ENCODE measurements at regions not wholly inside any gene's neighbourhood (a gene's known extent, or its start where the extent isn't known, plus 50 kb on each side); places are given as distances from the start of the nearest gene placed in this dataset.
"Not testable (repeated sequence)": the region's sequence is repeated elsewhere in the genome, so short reads cannot be mapped to it uniquely, and the experiment has no call there.

GRCh38 chr13:42373048-42373812, 101.3 kb downstream of the AKAP11 start:
- no peaks in the 10 kb centered on the region for H3K36me3 ChIP-seq (ENCODE audit: control insufficient read depth in 1 of 2, insufficient read depth in 2 of 2, low read length in 2 of 2)
- H3K9me3 ChIP-seq (ENCODE audit: control insufficient read depth in 1 of 2, low read length in 2 of 2) = no peaks in the 10 kb centered on the region
- H3K9ac ChIP-seq (ENCODE audit: low read depth in 1 of 2, low read length in 2 of 2) = no peak overlapping the region
- H3K4me3 ChIP-seq (ENCODE audit: low read depth in 1 of 2, low read length in 2 of 2) = no peak overlapping the region
- H3K27ac ChIP-seq (ENCODE audit: low read depth, low read length) = no peak overlapping the region
- no peaks in the 10 kb centered on the region for H3K27me3 ChIP-seq (ENCODE audit: control insufficient read depth in 1 of 2, insufficient read depth in 2 of 2, low read length in 2 of 2)
- peaks cover 0 to 5% of the 10 kb centered on the region in 2 donors for H3K4me1 ChIP-seq (ENCODE audit: control insufficient read depth in 1 of 2, insufficient read depth in 2 of 2, low read length in 2 of 2)

GRCh38 chr13:42375663-42376062, 103.7 kb downstream of the AKAP11 start:
- peaks cover 0 to 11% of the 10 kb centered on the region in 2 donors for H3K4me1 ChIP-seq (ENCODE audit: control insufficient read depth in 1 of 2, insufficient read depth in 2 of 2, low read length in 2 of 2)
- no peaks in the 10 kb centered on the region for H3K27me3 ChIP-seq (ENCODE audit: control insufficient read depth in 1 of 2, insufficient read depth in 2 of 2, low read length in 2 of 2)
- no peak overlapping the region for H3K27ac ChIP-seq (ENCODE audit: low read depth, low read length)
- no peak overlapping the region for H3K4me3 ChIP-seq (ENCODE audit: low read depth in 1 of 2, low read length in 2 of 2)
- H3K9ac ChIP-seq (ENCODE audit: low read depth in 1 of 2, low read length in 2 of 2) = no peak overlapping the region
- no peaks in the 10 kb centered on the region for H3K36me3 ChIP-seq (ENCODE audit: control insufficient read depth in 1 of 2, insufficient read depth in 2 of 2, low read length in 2 of 2)
- no peaks in the 10 kb centered on the region for H3K9me3 ChIP-seq (ENCODE audit: control insufficient read depth in 1 of 2, low read length in 2 of 2)

GRCh38 chr13:42377640-42378382, 105.9 kb downstream of the AKAP11 start:
- no peaks in the 10 kb centered on the region for H3K27me3 ChIP-seq (ENCODE audit: control insufficient read depth in 1 of 2, insufficient read depth in 2 of 2, low read length in 2 of 2)
- H3K9me3 ChIP-seq (ENCODE audit: control insufficient read depth in 1 of 2, low read length in 2 of 2) = no peaks in the 10 kb centered on the region
- H3K4me3 ChIP-seq (ENCODE audit: low read depth in 1 of 2, low read length in 2 of 2) = no peak overlapping the region
- H3K36me3 ChIP-seq (ENCODE audit: control insufficient read depth in 1 of 2, insufficient read depth in 2 of 2, low read length in 2 of 2) = no peaks in the 10 kb centered on the region
- no peak overlapping the region for H3K27ac ChIP-seq (ENCODE audit: low read depth, low read length)
- H3K4me1 ChIP-seq (ENCODE audit: control insufficient read depth in 1 of 2, insufficient read depth in 2 of 2, low read length in 2 of 2) = peaks cover 0 to 11% of the 10 kb centered on the region in 2 donors
- no peak overlapping the region for H3K9ac ChIP-seq (ENCODE audit: low read depth in 1 of 2, low read length in 2 of 2)

GRCh38 chr13:42378383-42378780, 106.4 kb downstream of the AKAP11 start:
- H3K9me3 ChIP-seq (ENCODE audit: control insufficient read depth in 1 of 2, low read length in 2 of 2) = no peaks in the 10 kb centered on the region
- no peak overlapping the region for H3K27ac ChIP-seq (ENCODE audit: low read depth, low read length)

GRCh38 chr13:42379241-42379640, 107.3 kb downstream of the AKAP11 start:
- Histone ChIP-seq H3K27me3 (ENCODE audit: control insufficient read depth in 1 of 2, insufficient read depth in 2 of 2, low read length in 2 of 2) (no peaks in the 10 kb centered on the region), H3K9me3 (ENCODE audit: control insufficient read depth in 1 of 2, low read length in 2 of 2) (no peaks in the 10 kb centered on the region), H3K4me1 (ENCODE audit: control insufficient read depth in 1 of 2, insufficient read depth in 2 of 2, low read length in 2 of 2) (peaks cover 0 to 11% of the 10 kb centered on the region in 2 donors), H3K36me3 (ENCODE audit: control insufficient read depth in 1 of 2, insufficient read depth in 2 of 2, low read length in 2 of 2) (no peaks in the 10 kb centered on the region), H3K27ac (ENCODE audit: low read depth, low read length) (no peak overlapping the region), H3K9ac (ENCODE audit: low read depth in 1 of 2, low read length in 2 of 2) (no peak overlapping the region), H3K4me3 (ENCODE audit: low read depth in 1 of 2, low read length in 2 of 2) (no peak overlapping the region)

More at GRCh38 chr13:42378383-42378780, 106.4 kb downstream of the AKAP11 start:
- H3K4me3 ChIP-seq (ENCODE audit: low read depth in 1 of 2, low read length in 2 of 2) = no peak overlapping the region
- H3K27me3 ChIP-seq (ENCODE audit: control insufficient read depth in 1 of 2, insufficient read depth in 2 of 2, low read length in 2 of 2) = no peaks in the 10 kb centered on the region
- H3K9ac ChIP-seq (ENCODE audit: low read depth in 1 of 2, low read length in 2 of 2) = no peak overlapping the region
- peaks cover 0 to 11% of the 10 kb centered on the region in 2 donors for H3K4me1 ChIP-seq (ENCODE audit: control insufficient read depth in 1 of 2, insufficient read depth in 2 of 2, low read length in 2 of 2)
- no peaks in the 10 kb centered on the region for H3K36me3 ChIP-seq (ENCODE audit: control insufficient read depth in 1 of 2, insufficient read depth in 2 of 2, low read length in 2 of 2)

GRCh38 chr13:42380420-42381164, 108.6 kb downstream of the AKAP11 start:
- H3K9ac ChIP-seq (ENCODE audit: low read depth in 1 of 2, low read length in 2 of 2) = no peak overlapping the region
- H3K4me1 ChIP-seq (ENCODE audit: control insufficient read depth in 1 of 2, insufficient read depth in 2 of 2, low read length in 2 of 2) = peaks cover 0 to 11% of the 10 kb centered on the region in 2 donors
- H3K4me3 ChIP-seq (ENCODE audit: low read depth in 1 of 2, low read length in 2 of 2) = no peak overlapping the region
- no peaks in the 10 kb centered on the region for H3K9me3 ChIP-seq (ENCODE audit: control insufficient read depth in 1 of 2, low read length in 2 of 2)
- H3K36me3 ChIP-seq (ENCODE audit: control insufficient read depth in 1 of 2, insufficient read depth in 2 of 2, low read length in 2 of 2) = no peaks in the 10 kb centered on the region
- no peaks in the 10 kb centered on the region for H3K27me3 ChIP-seq (ENCODE audit: control insufficient read depth in 1 of 2, insufficient read depth in 2 of 2, low read length in 2 of 2)
- no peak overlapping the region for H3K27ac ChIP-seq (ENCODE audit: low read depth, low read length)

- Histone ChIP-seq H3K27ac (ENCODE audit: low read depth, low read length) (no peak overlapping the region), H3K36me3 (ENCODE audit: control insufficient read depth in 1 of 2, insufficient read depth in 2 of 2, low read length in 2 of 2) (no peaks in the 10 kb centered on the region), H3K27me3 (ENCODE audit: control insufficient read depth in 1 of 2, insufficient read depth in 2 of 2, low read length in 2 of 2) (no peaks in the 10 kb centered on the region), H3K4me3 (ENCODE audit: low read depth in 1 of 2, low read length in 2 of 2) (no peak overlapping the region), H3K9me3 (ENCODE audit: control insufficient read depth in 1 of 2, low read length in 2 of 2) (no peaks in the 10 kb centered on the region), H3K9ac (ENCODE audit: low read depth in 1 of 2, low read length in 2 of 2) (no peak overlapping the region), H3K4me1 (ENCODE audit: control insufficient read depth in 1 of 2, insufficient read depth in 2 of 2, low read length in 2 of 2) (peaks cover 0 to 11% of the 10 kb centered on the region in 2 donors)
Measured at GRCh38 chr13:42381165-42381425, 109.1 kb downstream of the AKAP11 start.

GRCh38 chr13:42381426-42381825, 109.5 kb downstream of the AKAP11 start:
- not testable (repeated sequence) for H3K36me3 ChIP-seq (ENCODE audit: control insufficient read depth in 1 of 2, insufficient read depth in 2 of 2, low read length in 2 of 2); H3K27me3 ChIP-seq (ENCODE audit: control insufficient read depth in 1 of 2, insufficient read depth in 2 of 2, low read length in 2 of 2); H3K27ac ChIP-seq (ENCODE audit: low read depth, low read length); H3K4me3 ChIP-seq (ENCODE audit: low read depth in 1 of 2, low read length in 2 of 2); H3K9me3 ChIP-seq (ENCODE audit: control insufficient read depth in 1 of 2, low read length in 2 of 2); H3K9ac ChIP-seq (ENCODE audit: low read depth in 1 of 2, low read length in 2 of 2)
- H3K4me1 ChIP-seq (ENCODE audit: control insufficient read depth in 1 of 2, insufficient read depth in 2 of 2, low read length in 2 of 2) = peaks cover 0 to 11% of the 10 kb centered on the region in 2 donors

GRCh38 chr13:42383025-42383424, 111.1 kb downstream of the AKAP11 start:
- H3K9me3 ChIP-seq (ENCODE audit: control insufficient read depth in 1 of 2, low read length in 2 of 2) = no peaks in the 10 kb centered on the region
- H3K27me3 ChIP-seq (ENCODE audit: control insufficient read depth in 1 of 2, insufficient read depth in 2 of 2, low read length in 2 of 2) = no peaks in the 10 kb centered on the region
- H3K9ac ChIP-seq (ENCODE audit: low read depth in 1 of 2, low read length in 2 of 2) = no peak overlapping the region
- H3K27ac ChIP-seq (ENCODE audit: low read depth, low read length) = no peak overlapping the region
- no peaks in the 10 kb centered on the region for H3K36me3 ChIP-seq (ENCODE audit: control insufficient read depth in 1 of 2, insufficient read depth in 2 of 2, low read length in 2 of 2)
- peaks cover 0 to 8% of the 10 kb centered on the region in 2 donors for H3K4me1 ChIP-seq (ENCODE audit: control insufficient read depth in 1 of 2, insufficient read depth in 2 of 2, low read length in 2 of 2)
- H3K4me3 ChIP-seq (ENCODE audit: low read depth in 1 of 2, low read length in 2 of 2) = no peak overlapping the region

GRCh38 chr13:42384265-42384664, 112.3 kb downstream of the AKAP11 start:
- H3K27ac ChIP-seq (ENCODE audit: low read depth, low read length) = no peak overlapping the region
- no peaks in the 10 kb centered on the region for H3K4me1 ChIP-seq (ENCODE audit: control insufficient read depth in 1 of 2, insufficient read depth in 2 of 2, low read length in 2 of 2)
- H3K9ac ChIP-seq (ENCODE audit: low read depth in 1 of 2, low read length in 2 of 2) = no peak overlapping the region
- no peaks in the 10 kb centered on the region for H3K27me3 ChIP-seq (ENCODE audit: control insufficient read depth in 1 of 2, insufficient read depth in 2 of 2, low read length in 2 of 2)
- no peaks in the 10 kb centered on the region for H3K36me3 ChIP-seq (ENCODE audit: control insufficient read depth in 1 of 2, insufficient read depth in 2 of 2, low read length in 2 of 2)
- H3K4me3 ChIP-seq (ENCODE audit: low read depth in 1 of 2, low read length in 2 of 2) = no peak overlapping the region
- H3K9me3 ChIP-seq (ENCODE audit: control insufficient read depth in 1 of 2, low read length in 2 of 2) = no peaks in the 10 kb centered on the region

All from duodenal mucosa (tissue), 2 donors.